Activated CD8-positive, alpha-beta memory T cell treated with anti-CD3 and anti-CD28 coated beads, Interleukin-2, amount 50 U/mL, for 24 hours (primary cell): ENCODE measurements at regions not wholly inside any gene's neighbourhood (a gene's known extent, or its start where the extent isn't known, plus 50 kb on each side); places are given as distances from the start of the nearest gene placed in this dataset.
"Not testable (repeated sequence)": the region's sequence is repeated elsewhere in the genome, so short reads cannot be mapped to it uniquely, and the experiment has no call there.

Experiments used
- DNase-seq: peaks from one replicate; pipeline ENCODE4 v3.0.0-alpha.2; 2020; ENCODE audit errors: extremely low read depth

- no peak for DNase-seq
These were observed 105.4 kb downstream of the TTC8 start for GRCh38 chr14:88929656-88930436.

DNA sequence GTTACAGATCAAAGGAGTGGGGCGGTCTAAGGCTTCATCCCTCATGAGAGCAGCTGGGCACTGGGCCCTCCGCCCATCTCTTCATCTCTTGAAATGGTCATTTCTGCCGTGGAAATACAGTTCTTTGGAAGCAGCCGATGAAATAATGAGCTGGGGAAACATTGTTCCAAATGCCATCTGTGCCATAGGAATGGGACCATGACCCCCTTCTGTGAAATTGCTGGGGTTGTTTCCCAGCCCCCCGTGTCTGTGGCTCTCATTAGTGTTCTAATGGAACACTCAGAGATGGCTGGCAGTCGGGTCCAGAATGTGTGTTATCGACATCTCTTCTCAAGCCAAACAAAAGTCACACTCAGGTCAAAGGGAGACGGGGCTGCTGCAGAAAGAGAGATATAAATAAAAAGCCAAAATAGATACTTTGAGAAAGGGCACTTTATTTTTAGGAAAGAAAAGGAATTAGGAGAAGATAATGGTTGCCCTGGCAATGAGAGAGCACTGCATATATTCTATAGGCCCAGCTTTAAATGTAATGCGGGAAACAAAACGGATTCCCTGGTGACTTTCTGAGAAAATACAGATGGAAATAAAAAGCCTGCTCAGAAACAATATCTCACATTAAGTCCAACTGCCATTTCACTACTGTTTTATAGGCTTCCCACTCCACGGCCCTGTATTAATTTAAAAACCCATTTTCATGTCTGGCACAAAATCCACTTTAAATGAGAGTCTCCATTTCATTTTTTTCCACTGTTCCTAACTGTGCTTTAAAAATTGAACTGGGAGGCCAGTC is 107.1 kb downstream of the TTC8 start:
- DNase-seq = no peak

- DNase-seq = no peak
These were observed 108.7 kb downstream of the TTC8 start for GRCh38 chr14:88933191-88933590.

DNA sequence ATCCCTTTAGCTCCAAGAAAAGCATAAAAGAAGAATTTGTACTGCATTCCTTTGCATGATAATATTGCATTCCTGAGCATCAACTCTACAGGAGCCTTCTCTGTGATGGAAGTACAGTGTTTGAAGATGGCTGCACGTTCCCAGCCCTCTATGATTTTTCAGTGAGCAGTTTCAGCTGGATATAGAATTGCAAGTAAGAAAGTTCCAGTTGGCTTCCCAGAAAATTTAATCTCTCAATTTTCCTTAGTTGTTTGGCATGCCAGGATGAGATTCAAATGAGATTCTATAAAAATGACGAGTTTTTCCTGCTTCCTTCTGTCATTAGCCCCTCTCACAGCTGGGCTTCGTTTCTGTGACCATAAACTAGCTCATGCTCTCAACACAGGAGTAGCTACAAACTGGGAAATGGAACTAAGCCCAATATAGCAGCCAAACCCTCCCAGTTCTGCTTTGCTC is 109.9 kb downstream of the TTC8 start:
- DNase-seq = no peak

DNA sequence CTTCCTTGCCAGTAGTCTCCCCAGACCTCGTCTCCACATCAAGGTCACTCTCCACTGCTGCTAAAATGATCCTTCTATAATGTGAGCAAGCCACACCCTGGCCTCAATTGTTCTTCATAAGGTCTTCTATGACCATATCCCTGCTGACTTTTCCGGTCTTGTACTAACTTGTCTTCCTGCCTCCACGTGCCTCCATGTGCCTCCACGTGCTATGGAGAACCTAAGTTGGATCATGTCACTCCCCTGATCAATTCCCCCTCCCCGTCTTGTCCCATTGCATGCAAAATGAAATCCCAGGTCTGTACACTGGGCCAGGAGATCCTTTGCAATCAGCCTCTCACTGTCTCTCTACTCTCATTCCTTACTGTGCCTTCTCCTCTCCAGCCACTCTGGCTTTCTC is 110.6 kb downstream of the TTC8 start:
- no peak for DNase-seq

GRCh38 chr14:88937706-88938105 is 113.3 kb downstream of the TTC8 start:
- no peak for DNase-seq

GRCh38 chr14:88940671-88941070 is 116.2 kb downstream of the TTC8 start:
- DNase-seq = no peak

DNA sequence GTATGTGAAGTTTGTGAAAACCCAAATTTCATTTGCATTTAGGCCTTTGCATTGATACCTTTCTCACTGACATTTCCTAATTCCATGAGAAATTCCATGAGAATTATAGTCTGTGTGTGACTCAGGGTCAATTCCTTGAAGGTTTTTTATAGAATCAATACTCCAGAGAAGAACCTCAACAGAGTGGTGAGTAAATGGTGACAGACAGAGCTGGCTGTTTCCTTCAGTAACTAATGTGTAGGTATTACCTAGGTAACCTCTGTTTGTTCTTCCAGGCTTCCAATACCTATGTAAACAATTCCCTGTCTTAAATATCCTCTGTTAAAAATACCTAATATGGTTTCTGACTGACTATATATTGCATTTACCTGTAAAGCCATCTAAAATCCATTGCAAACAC is 117.0 kb downstream of the TTC8 start:
- no peak for DNase-seq

- DNase-seq = no peak
These were observed 123.5 kb downstream of the TTC8 start for GRCh38 chr14:88947646-88948598.

- no peak for DNase-seq
These were observed 125.6 kb downstream of the TTC8 start for GRCh38 chr14:88950069-88950468.

DNA sequence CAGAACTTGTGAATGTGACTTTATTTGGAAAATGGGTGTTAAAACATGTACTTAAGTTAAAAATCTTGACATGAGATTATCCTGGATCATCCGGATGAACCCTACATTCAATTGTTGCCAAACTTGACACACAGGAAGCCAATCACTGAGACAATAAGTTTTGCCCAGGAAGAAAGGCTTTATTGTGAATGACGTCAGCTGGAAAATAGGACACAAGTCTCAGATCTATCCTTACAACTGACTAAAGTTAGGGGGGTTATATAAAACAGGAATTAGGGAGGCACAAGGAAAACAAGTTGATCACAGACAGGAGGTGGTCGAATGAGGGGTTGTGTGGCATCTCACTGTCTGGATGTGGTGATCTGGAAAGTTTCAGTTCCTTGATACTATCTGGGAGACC is 126.9 kb downstream of the TTC8 start:
- DNase-seq = no peak

GRCh38 chr14:88952901-88953300 is 128.4 kb downstream of the TTC8 start:
- no peak for DNase-seq

GRCh38 chr14:88955455-88955854 is 131.0 kb downstream of the TTC8 start:
- DNase-seq = no peak

- no peak for DNase-seq
These were observed 136.0 kb downstream of the TTC8 start for GRCh38 chr14:88960496-88960895.

DNA sequence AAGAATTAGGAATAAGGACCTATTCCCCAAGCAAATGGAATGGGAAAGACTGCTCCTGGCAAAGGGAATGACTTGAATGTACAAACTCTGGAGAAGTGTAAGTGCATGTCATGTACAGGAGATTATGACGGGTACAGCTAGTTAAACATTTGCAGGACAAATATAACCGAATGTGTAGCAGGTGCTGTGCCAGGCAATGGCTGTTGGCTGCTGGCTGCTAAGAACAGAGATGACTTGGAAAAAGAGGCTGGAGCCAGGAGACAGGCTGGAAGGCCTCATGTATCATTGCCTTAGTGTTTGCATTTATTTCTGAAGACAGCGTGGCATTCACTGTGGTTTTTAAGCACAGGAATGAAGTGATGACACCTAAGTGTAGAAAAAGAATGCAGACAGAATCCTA is 136.8 kb downstream of the TTC8 start:
- no peak for DNase-seq

DNA sequence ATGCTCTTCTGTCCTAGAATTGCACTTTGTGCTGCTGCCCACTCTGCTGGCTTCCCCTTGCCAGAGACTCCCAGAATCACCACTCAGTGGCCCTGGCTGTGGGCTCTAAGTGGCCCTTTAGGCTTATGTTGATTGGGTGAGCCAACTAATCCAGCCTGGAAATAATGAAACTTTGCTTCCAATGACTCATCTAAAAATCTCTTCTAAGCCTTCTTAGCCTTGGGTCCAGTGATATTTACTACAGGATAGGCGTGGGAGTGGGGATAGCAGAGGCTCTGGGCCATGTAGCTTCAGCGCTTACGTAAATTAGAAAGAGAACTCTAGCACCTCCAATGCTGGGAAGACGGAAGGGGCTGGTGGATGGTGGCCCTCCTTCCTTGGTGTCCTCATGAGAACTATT is 137.9 kb downstream of the TTC8 start:
- DNase-seq = no peak

- DNase-seq = no peak
These were observed 142.8 kb downstream of the TTC8 start for GRCh38 chr14:88967299-88967698.

DNA sequence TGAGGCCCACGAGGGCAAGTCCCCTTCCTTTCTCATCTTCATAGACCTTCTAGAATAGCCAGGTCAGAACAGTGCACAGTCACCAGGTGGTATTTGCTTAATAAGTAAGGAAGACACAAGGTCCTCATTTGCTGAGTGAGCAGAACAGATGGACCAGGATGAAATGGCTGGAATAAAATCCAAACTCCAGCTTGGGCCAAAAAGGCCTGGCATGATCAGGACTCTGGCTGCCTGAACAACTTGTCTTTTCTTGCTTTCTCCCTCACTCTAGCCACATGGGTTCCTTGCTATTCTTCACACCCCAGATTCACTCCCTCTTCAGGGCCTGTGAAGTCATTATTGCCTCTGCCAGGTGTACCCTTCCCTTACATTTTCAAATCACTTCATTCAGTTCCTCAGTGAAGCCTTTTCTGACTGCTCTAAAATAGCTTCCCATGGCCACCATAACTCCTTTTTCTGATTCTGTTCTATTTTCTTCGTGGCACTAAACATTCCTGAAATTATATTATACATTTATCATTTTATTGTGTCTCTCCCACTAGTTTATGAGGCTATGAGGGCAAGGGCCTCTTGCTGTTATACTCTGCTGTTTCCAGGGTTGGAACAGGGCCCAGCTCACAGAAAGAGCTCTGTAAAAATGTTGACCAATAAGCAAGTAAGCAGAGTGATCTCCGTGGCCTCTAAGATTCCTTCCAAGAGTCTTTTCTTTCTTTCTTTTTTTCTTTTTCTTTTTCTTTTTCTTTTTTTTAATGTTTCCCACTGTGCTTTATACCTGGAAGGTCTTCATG is 150.8 kb downstream of the TTC8 start:
- DNase-seq = no peak

GRCh38 chr14:88975926-88976325 is 151.5 kb downstream of the TTC8 start:
- no peak for DNase-seq

GRCh38 chr14:88980907-88981306 is 156.5 kb downstream of the TTC8 start:
- not testable (repeated sequence) for DNase-seq

GRCh38 chr14:88981948-88982347 is 157.5 kb downstream of the TTC8 start:
- no peak for DNase-seq
